Hematopoietic multipotent progenitor cell treated with erythropoietin and hydrocortisone succinate and interleukin-3 and kit ligand, for 15 days (in vitro differentiated cells): ENCODE measurements at regions not wholly inside any gene's neighbourhood (a gene's known extent, or its start where the extent isn't known, plus 50 kb on each side); places are given as distances from the start of the nearest gene placed in this dataset.
"Not testable (repeated sequence)": the region's sequence is repeated elsewhere in the genome, so short reads cannot be mapped to it uniquely, and the experiment has no call there.

ENCODE experiments used
- DNase-seq: peaks from one replicate; pipeline ENCODE4 v3.0.0-alpha.2; 2015; ENCODE audit warnings: low spot score

DNA sequence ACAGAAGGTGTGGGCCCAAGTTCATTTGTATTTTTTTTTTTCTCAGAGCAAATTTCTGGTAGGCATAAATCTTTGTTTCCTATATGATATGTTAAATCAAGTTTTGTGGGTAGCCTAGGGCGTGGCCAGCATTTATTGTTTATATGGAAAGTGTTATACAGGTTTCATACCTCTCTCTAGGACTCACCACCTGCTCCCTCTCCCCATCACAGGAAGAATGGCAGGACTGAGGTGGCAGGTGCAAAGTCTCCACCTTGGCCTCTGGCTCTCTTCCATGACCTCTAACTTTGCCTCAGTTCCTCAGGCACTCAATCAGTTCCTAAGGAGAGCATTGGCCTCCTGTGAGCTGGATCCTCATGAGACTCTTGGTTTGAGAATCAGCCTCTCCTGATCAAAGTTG lies 172.3 kb upstream of the TSC22D1 start:
- DNase-seq, result no peak

DNA sequence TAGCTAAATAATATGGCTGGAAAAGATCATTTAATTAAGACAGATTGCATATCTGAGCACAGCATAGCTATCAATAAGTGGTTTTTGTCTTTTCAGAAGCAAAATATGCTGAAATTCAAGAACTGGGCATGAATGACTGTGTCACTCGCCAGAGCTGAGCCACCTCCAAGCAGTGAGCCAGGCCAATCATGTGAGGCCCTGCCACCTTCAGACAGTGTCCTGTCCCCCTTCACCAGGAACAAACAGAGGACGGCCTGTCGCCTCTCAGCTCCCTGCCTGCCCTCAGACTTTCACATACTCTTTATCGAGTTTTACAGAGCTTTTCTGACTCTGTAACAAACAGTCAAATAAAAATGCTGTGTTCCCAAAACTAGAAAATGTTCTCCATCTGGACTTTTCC lies 171.0 kb upstream of the TSC22D1 start:
- no peak for DNase-seq

DNA sequence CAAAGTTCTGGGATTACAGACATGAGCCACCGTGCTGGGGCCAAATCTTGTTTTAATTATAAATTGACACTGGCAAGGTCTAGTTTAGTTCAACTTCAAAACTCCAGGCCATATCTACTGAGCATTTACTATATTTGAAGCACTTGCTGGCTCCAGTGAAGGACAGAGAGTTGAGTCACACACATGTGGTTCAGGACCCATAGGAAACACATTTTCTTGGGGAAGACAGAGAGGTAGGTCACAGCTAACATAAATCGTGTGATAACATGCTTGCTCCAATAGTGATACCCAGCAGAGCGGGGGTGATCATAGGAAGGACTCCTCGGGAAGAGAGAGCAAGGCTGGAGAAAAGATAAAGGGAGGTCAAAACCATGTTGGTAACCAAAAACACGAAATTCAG lies 170.6 kb upstream of the TSC22D1 start:
- DNase-seq, result no peak

DNA sequence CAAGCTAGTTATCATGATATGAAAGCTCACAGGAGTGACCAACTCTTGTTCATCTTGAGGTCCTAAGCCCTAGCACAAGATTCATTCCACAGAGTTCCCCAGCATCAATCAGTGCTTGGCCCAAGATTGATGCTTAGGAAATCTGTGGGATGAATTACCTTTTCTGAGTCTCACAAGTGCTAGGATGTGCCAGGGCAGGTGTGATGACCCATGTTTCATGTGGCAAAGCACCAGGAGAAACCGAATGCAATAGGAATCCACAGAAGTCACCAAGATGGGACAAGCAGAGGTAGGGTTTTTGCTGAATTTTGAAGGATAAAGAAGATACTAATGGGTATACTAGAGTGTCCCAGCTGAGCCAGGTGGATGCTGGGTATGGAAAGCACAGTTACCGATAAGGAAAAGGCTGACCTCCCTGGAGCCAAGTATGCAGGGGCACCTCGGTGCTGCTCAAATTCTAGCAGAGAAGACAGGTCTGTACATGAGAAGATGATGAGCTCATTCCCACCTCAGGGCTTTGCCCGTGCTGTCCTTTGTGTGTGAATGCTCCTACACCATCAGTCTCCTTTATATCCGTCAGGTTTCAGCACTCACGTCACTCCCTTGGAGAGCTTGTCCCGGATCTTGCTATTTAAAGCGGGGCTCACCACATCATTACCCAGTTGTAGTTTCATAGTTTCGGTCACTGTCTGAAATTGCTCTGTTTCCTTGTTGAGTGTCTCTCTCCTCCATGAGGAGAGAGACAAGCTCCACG lies 168.9 kb upstream of the TSC22D1 start:
- no peak for DNase-seq

DNA sequence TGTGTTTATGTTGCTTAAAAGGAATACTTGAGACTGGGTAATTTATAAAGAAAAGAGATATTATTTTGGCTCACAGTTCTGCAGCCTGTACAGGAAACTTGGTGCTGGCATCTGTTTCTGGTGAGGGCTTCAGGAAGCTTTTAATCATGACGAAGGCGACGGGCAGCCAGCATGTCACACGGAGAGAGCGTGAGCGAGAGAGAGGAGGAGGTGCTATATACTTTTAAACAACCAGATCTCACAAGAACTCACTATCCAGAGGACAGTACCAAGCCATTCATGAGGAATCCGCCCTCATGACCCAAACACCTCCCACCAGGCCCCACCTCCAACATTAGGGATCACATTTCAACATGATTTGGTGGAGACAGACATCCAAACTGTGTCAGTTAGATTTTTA lies 163.4 kb upstream of the TSC22D1 start:
- no peak for DNase-seq

DNA sequence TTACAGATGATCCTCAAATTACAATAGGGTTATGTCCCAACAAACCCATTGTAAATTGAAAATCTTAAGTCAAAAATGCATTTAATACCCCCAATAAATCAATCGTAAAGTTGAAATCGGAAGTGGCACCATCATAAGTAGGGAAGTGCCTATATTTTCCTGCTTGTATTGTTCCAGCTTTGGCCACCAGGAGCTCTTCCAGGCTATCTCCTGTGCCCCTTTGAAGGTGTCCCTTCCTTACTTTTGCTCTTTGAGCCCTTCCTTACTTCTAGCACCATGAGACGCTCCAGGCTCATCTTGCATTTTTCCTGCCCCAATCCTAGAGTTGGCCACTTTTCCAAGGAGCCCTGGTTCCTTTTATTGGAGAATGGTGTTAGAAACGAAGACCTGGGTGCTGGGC lies 163.0 kb upstream of the TSC22D1 start:
- DNase-seq, result no peak

DNA sequence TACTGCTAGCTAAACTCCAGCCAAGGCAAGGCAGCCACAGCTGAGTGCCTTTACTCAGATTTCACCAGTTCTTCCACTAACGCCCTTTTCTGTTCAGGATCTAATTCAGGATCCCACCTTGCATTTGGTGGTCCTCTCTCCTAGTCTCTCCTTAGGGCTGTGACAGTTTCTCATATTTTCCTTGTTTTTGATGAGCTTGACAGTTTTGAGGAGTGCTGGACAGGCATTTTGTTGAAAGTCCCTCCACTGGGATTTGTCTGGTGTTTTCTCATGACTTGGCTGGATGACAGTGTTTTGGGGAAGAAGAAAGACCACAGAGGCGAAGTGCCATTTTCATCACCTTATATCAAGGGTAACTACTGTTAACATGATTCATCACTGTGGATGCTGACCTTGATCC lies 162.3 kb upstream of the TSC22D1 start:
- no peak for DNase-seq

DNA sequence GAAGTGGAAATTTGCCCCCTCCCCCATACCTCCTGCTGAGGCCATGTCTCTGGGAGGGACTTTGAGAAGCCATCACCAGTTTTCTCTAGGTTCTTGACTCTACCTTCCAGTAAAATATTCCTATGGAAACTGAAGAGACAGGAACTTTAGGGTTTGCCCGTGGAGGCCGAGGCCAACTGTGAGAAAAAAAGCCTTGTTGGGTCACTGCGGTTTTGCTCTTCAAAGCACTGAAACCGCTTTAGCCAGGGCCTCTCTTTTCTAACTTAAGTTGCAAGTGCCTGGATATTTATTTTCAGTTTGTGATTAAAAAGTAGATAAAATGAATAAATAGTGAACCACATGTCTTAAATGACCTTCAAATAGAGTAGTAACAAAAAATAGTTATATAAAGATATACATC lies 159.7 kb upstream of the TSC22D1 start:
- DNase-seq, result no peak

DNA sequence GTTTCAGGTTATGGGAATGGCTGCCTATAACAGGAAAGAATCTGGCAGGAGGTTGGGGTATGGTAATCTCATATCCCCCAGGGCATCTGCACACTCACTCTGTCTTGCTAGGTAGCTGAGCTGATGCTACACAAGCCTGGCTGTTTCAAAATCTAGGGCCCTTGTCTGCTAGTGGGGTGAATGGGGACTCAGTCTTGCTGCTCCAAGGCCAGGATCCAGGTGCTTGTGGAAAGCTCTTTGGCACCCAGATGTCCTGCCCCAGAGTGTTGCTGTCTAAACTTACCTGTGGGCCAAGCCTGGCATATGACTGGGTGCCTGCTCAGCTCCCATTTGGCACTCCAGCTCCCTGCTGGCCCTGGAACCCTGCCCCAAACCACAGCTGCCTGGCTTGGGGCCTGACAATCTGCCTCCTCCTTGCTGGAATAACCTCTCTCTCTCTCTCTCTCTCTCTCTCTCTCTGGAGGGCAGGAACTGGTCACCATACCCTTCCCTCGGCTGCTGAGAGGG lies 158.1 kb upstream of the TSC22D1 start:
- no peak for DNase-seq

DNA sequence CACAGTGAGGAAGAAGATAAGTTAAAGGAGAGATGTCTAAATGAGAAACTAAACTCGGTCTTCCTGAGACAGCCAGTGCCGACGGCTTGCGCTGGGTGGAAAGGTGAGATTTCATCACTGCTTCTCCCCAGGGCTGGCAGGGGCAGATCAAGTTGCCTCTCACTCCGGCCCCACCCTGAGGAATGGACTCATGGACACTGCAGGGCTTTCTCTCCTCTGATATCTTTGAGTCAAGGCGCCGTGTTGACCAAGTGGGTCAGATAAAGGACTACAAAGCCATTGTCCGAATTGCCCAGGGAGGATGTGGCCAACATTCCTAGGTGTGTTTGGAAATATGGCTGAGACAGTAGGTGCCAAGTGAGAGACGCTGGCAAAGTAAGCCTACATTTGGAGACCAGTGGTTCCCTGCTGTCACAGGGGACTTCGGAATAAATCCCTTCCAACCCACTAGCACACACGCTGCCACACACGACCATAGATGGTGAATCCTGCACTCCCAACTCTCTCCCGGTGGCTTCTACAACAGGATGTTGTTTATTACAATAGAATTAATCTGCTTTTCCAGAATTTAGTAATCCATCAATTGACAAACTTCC lies 156.5 kb upstream of the TSC22D1 start:
- DNase-seq, result no peak

DNA sequence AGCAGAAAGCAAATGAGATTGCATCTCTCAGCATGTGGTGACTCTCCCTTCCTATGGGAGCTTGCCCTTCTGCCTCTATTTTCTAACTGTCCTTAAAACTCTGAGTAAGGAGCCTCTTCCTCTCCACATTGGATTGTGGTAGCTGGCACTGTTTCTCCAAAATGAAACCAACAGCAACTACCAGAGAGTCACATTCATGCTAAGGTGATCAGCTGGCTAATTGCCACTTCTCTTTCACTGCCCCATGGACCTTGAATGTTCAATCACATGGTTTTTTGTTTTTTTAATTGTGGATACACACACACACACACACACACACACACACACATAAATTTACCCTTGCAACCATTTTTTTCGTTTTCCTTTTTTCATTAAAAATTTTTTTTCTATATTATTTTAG lies 154.7 kb upstream of the TSC22D1 start:
- no peak for DNase-seq

DNA sequence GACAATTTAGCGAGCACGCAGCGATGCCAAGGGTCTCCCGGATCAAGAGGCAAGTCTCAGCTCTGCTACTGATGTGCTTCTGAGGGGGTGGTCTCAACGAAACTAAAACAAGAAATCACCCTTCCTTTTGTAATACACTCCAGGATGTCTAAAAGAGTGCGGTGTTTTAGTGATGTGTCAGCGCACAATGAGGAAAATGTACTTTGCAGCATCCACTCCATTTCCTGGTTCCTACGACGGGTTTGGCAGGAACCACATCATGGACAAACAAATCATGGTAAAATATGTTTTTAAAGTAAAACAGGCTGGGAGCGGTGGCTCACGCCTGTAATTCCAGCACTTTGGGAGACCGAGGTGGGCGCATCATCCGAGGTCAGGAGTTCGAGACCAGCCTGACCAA lies 154.0 kb upstream of the TSC22D1 start:
- DNase-seq, result no peak

DNA sequence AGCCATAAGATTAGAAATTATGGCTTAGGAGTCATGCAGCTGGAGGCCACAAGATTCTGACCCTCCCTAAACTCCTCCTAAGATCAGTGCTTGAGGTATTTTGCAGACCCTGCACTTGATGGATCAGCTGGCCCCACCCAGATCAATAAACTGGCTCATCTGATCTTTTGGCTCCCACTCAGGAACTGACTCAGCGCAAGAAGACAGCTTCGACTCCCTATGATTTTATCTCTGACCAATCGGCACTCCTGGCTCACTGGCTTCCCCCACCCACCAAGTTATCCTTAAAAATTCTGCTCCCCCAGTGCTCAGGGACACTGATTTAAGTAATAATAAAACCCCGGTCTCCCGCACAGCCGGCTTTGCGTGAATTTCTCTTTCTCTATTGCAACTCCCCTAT lies 151.5 kb upstream of the TSC22D1 start:
- DNase-seq, result not testable (repeated sequence)

DNA sequence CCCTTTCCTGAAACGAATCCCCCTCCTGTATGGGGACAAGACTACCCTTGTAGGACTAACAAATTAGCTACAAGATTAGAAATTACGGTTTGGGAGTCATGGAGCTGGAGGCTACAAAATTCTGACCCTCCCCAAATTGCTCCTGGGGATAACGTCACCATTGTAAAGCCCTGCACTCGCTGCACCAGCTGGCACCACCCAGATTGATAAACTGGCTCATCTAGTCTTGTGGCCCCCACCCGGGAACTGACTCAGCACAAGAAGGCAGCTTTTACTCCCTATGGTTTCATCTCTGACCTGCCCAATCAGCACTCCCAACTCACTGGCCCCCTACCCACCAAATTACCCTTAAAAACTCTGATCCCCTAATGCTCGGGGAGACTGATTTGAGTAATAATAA lies 150.6 kb upstream of the TSC22D1 start:
- DNase-seq, result no peak

DNA sequence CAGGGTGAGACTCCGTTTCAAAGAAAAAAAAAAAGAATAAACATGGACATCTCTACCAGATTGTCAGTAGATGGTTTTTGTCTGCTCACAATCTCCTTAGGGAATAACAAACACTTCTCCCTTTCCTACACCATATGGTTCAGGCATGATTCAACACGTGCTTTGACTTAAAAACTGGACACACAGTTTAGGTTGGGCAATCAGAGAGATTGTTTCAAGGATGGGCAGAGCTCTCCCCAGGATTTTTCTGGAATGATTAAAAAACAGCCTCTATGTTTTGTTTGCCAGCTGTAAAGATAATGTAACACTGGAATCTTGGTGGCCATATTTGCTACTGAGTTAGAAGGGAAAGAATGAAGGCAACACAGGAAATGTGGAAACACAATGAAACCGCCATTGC lies 150.1 kb upstream of the TSC22D1 start:
- no peak for DNase-seq

DNA sequence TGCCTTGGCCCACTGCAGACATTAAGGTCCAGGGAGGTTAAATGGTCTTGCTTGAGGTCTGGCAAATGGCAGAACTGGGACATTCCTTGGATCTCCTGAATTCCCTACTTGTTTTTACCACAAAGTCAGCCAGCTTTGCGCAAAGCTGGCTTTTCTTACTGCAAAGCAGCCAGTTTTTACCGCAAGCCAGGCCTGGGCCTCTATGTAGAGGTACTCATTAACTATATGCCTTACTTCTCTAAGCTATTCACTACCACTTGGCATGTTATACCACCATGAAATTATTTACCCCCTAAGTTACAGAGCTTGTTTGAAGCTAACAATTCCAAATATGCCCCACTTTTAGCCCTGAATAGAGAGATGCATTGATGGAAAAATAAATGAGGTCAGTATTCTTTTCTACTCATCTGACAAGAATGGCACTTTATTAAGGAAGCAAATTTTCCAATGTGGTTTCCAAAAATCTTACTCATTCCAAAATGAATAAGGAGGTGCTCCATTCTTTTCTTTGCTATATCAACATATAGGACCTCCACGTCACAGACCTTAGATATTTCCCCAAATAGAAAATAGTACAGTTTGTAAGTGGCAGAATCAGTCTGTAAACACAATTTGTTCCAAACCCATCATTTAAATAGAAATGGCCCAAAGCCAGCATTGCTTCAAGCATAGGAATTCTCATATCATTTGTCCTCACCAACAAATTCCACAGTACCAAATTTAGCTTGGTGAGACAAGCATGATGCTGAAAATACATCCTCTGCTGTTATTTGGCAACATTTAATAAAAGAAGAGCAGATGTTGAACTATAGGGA lies 143.9 kb upstream of the TSC22D1 start:
- DNase-seq, result no peak

DNA sequence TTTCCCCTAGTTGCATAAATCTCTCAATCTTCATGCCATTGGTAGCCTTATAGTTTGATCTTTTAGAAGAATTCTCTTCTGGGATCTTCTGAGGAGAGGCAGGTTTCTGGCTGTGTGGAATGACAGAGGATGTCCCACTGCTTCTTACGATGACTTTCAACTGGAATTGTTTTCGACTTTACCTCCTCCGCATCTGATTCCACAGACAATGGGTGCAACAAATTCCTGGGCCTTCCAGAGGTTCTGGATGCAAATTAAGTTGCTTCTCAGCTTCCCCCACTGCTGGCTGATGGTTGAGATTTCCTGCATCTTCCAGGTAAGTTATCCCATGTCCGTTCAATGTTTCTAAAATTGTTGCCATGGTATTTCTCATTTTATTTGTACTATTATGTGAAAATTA lies 142.3 kb upstream of the TSC22D1 start:
- DNase-seq, result no peak

DNA sequence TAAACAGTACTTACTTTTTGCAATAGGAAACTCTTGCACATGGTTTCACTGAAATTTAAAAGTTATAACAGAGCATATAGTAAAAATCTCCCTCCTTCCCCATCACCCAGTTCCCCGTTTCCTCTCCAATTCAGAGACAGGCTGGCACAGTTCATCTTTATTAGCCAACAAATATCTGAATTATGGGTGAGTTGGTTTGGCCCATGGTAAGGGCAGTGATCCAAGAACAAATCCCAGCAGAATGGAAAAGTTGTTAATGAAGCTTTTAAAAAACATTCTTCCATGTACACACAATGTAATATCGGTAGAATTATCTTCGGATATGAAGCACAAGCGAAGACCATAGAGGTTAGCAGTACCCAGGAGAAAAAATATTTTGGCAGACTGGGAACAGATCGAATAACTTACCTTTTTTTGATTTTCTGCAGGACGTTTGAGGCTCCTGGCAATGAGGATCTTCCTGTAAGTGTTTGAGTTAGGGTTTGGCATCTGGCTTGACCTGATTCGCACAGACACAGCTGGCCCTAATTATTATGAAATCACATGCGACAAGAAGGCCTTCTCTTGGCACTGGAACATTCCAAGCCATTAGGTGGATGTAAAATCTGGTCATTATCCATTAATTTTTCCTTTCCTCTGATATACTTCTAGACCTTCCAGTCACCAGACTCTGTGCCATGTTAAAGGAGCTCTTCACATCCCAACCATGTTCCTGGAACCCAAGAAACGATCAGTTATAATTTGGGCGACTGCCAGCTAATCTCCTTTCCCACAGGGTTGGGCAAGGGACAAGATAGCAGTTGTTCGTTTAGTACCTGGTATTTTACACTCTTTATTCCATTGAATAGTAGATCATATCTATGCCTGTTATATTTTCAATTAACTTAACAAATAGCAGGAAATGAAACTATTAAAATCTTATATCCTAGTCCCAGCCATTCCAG lies 139.4 kb upstream of the TSC22D1 start:
- no peak for DNase-seq

DNA sequence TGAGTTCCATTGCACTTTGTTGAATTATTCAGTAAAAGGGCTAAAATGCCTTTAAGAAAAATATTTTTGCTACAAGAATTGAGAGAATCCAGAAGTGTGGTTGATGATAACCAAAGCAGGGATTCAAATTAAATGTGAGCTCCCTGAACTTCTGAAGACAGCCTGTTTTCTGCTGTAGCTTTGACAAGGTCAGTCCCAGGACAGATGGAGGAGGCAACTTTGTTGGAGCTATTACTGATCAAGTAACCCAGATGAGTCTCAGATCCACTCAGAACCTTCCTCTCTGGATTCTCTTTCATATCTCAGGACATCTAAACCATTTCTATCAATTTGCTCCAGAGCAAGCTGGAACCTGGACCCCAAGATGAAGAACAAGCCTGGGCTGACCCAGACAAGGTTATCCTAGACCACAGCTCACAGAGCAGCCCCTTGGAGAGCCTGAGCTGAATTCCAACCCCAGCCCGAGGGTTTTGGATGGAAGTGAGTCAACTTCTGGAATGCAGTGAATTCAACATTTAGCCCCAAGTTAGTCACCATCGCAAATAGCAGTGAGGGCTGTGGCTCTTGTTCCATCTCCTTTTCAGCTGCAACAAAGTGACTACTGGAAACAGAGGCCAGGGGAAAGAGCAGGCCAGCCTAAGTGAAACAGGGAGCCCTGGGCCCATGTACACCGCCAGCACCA lies 137.8 kb upstream of the TSC22D1 start:
- no peak for DNase-seq

DNA sequence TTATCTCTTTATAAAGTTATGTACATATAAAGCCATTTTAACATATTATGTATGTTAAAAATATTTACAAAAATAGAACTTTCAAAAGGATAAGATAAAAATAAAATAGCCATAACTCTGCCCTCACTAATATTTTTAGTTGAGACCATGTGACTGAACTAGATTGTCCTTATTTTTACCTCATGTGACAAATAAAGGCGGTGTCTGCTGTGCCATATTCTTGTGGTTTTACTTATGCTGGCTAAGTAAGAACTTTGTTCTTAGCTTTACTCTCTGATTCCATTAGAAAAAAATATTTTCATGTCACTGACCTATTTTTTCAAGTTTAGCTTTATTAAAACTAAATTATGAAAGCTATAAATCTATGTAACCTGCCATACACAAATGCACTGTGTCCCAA lies 135.6 kb upstream of the TSC22D1 start:
- no peak for DNase-seq

DNA sequence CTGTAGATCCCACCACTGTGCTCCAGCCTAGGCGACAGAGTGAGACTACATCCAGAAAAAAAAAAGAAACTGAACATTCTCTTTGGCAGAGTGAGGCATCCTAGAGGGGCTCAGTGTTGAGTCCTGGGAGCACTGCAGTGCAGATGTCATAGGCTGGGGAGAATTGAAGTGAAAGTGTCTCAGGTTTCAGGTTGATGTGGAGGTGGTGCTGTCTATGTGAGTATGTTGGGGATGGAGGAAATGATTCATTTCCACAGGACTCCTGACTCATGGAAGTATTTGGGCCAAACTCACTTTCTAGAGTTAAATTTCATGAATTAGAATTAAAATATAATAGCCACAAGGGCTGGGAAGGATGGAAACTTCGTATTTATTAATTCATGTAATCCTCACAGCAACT lies 134.4 kb upstream of the TSC22D1 start:
- no peak for DNase-seq
